ENCODE measurements at regions not wholly inside any gene's neighbourhood (a gene's known extent, or its start where the extent isn't known, plus 50 kb on each side); places are given as distances from the start of the nearest gene placed in this dataset.

- TF ChIP-seq POLR2AphosphoS5 (IDR thresholded peaks at IDR 0.05; ENCODE audit: low read depth, low read length) (no peak), SIN3A (IDR thresholded peaks at IDR 0.05; ENCODE audit: borderline replicate concordance, insufficient read depth, low read length) (no peak), REST (IDR thresholded peaks at IDR 0.05; ENCODE audit: insufficient read depth in 1 of 2, low read depth in 2 of 2, low read length in 2 of 2) (no peak), FOXP2 (optimal IDR thresholded peaks at IDR 0.05; ENCODE audit: borderline replicate concordance, extremely low read depth, extremely low read length, insufficient read depth) (no peak)
These were observed 317.0 kb downstream of the ZIC3 start for GRCh38 chrX:137882960-137883359.

Measured in PFSK-1 (cell line).